Cerebellar cortex (tissue), 1 donor: ENCODE measurements at regions not wholly inside any gene's neighbourhood (a gene's known extent, or its start where the extent isn't known, plus 50 kb on each side); places are given as distances from the start of the nearest gene placed in this dataset.

Experiments used
- DNase-seq: peaks from one replicate; pipeline ENCODE4 v3.0.0-alpha.2; 2015; ENCODE audit warnings: low spot score

GRCh38 chr11:111148121-111148520 lies 97.4 kb upstream of the POU2AF2 start:
- DNase-seq: no peak

GRCh38 chr11:111137846-111138245 lies 107.7 kb upstream of the POU2AF2 start:
- DNase-seq: no peak

DNA sequence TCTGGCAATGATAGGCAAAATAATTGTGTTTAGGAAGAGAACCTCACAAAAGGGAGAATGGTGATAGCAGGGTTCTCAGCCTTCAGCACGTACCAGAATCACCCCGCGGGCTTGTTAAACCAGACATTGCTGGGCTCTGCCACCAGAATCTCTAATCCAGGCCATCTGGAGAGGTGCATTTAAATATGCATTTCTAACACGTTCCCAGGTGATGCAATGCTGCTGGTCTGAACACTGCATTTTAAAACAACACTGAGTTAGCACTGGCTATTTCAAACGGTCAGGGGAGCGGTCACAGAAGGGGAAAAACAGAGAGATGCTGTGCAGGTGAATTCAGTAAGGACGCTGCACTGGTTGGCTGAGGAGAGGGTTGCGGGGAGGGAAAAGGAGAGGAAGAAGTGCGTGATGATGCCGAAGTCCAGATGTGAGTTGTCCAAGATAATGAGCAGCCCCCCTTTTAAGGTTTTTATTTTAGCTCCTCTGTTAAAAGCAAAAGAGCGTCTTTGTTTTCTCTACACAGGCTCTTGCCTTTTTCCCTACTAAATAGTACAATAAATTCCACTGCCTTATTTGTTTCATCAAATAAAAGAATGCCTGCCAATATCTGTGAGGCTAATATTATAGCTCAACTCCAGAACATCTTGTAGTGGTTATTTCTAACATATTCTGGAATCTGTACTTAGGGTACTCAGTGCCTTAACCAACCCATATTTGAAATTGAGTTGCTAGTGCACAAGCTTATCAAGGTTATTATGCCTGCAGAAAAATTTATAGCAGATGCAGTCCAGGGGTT lies 109.6 kb upstream of the POU2AF2 start:
- no peak for DNase-seq

GRCh38 chr11:111135101-111135500 lies 110.4 kb upstream of the POU2AF2 start:
- no peak for DNase-seq

- DNase-seq: no peak
These were observed 117.3 kb upstream of the POU2AF2 start for GRCh38 chr11:111128076-111128870.

- DNase-seq: no peak
These were observed 120.8 kb upstream of the POU2AF2 start for GRCh38 chr11:111124724-111125123.

DNA sequence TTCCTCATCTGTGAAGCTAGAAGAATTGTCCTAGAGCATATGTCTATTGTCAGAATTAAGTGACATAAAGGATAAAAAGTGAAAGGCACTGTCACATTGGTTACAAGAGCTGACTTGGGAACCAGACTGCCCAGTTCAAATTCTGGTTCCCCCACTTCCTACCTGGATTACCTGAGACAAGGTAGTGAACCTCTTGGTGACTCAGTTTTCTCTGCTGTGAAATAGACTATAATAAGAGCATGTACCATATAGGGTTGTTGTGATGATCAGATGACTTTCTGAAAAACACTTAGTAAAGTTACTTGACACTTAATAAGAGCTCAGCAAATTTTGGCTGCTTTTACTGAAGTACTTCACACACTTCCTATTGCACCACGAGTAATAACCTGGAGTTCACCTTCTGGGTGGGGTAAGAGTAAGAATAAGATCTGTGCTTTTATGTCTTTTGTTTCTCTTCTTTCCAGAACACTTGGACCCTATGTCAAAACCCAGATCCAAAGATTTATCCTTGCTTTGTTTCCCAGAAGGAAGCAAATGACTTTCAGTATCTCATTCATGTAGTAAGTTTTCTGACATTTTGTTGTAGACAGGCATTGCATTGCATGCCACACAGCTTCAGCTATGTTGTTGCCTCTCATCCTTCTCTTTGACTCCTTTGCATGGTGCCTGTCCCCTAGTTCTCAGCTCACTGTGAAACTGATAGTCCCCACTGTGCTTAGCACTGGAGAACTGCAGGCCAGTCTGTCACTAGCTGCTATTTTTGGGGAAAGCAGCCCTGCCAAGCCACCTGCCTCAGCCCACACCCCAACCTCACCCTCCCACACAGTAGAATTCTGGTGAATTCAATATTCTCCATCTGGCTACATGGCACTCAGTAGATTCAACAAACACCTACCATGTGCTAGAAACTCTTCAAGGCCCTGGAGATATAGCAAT lies 121.8 kb upstream of the POU2AF2 start:
- DNase-seq: peak; percentile 48

- no peak for DNase-seq
These were observed 124.7 kb upstream of the POU2AF2 start for GRCh38 chr11:111120696-111121302.

DNA sequence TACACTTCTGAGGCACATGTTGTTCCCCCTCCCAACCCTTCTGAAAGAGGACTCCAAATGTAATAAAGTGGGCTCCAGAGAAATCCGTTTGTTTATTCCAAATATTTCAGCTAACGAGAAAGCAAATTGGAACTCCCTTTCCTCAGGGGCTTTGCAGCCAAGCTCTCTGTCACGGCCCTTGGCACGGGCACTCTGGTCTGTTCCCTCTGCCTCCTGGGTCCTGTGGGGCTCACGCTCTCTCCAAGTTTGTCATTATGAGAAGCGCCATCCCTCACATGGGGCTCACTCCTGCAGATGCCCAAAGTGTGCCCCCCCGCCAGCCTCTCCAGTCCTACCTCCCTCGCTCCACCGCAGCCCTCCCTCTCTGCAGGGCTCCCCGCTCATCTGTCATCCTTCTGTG lies 125.4 kb upstream of the POU2AF2 start:
- no peak for DNase-seq

DNA sequence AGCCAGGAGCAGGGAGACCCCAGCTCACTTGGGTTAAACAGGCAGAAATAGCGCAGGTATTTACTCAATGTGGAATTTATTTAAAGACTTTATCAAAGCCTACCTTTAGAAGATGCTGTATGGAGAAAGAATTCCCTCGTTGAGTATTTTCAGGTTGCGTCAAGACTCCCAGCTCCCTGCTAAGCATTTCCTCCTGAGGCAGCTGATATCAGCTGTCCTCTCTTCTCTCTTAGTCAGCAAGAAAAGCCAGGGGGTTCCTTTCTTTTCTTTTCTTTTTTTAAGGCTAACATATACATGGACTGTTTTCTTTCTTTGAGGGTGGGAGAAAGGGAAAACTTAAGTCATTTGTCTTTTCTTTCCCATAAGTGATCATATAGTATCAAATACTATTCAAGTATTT lies 125.8 kb upstream of the POU2AF2 start:
- DNase-seq: no peak

DNA sequence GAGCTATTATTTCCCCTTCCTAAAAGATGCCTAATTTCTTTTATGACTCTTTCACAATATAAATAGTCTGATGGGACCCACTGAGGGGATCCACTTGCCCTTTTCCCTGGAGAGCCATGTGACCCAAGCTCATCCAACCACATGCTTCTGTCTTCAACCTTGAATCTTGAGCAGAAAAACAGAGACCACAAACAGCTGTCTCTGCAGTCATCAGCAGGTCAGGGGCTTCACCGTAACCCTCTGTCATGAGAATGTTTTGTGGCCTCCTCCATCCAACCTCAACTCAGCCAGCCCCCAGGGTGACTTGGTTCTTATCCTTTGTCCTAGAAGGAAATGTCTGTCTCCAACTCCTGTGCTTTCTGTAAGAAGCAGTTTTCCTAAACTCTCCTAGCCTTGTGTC lies 129.6 kb upstream of the POU2AF2 start:
- no peak for DNase-seq

DNA sequence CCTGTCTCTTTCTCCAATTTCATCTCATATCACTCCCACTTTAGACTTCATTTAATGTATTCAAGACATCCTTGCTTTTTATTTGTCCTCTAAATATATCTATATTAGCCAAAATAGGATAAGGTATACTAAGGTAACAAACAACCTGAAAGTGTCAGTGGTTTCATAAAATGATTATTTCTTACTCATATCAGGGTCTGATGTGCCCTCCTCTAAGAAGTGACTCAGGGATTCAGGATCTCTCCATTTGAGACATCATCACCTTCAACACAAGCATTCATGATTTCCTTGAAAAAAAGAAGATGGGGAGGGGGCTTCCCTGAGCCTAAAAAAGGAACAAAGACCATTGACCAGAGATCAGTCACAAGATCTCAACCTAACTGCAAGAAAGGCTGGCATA lies 131.4 kb upstream of the POU2AF2 start:
- DNase-seq: no peak

DNA sequence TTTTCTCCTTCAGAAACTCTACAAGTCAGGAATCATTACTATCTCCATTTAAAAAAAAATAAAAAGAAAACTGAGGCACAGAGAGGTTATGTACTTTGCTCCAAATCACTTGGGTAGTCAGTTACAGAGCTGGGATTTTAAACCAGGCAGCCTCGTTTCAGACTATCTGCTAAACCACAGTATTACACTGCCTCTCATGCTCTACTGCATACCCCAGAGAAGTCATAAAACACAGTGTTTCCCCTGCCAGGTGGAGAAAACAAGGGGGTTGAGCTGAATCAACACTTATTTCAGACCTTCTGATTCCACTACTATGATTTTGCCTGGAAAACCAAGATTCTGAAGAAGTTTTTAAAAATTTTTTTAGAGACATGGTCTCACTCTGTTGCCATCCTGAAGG lies 132.9 kb upstream of the POU2AF2 start:
- DNase-seq: no peak

DNA sequence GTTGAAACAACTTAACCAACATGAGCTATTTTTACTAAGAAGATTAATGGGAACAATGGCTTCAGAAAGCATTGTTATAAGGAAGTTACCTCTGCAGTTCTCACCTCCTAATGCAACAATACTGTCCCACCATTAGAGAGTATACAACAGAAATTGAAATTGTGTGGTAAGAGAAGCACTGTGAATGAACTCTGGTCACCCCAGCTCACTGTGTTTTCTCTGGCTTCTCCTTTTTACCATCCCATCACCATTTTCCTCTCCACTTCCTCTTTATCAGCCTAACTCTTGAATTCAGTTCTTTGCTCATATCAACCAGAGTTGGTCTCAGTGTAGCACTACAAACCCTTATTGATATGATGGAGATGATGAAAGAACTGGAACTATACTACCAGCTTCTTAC lies 138.0 kb upstream of the POU2AF2 start:
- DNase-seq: no peak

DNA sequence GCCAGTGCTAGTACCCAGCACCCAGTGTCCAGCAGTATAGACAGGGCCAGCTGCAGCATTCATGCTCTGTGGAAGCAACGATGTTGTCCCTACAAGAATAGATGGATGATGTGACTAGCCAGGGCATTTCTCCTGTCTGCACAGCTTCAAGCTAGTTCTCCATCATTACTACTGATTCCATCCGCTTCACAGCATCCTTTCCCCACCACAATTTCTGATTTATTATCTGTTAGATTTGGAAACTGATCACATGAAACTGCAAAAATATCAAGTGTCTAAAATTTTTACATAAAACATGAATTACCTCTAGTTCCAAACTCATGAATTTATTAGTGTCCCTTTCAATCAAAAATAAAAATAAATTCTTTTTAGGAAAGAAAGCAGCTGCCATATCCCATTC lies 138.9 kb upstream of the POU2AF2 start:
- DNase-seq: no peak

- no peak for DNase-seq
These were observed 140.0 kb upstream of the POU2AF2 start for GRCh38 chr11:111105566-111105965.

- no peak for DNase-seq
These were observed 141.3 kb upstream of the POU2AF2 start for GRCh38 chr11:111104185-111104584.

DNA sequence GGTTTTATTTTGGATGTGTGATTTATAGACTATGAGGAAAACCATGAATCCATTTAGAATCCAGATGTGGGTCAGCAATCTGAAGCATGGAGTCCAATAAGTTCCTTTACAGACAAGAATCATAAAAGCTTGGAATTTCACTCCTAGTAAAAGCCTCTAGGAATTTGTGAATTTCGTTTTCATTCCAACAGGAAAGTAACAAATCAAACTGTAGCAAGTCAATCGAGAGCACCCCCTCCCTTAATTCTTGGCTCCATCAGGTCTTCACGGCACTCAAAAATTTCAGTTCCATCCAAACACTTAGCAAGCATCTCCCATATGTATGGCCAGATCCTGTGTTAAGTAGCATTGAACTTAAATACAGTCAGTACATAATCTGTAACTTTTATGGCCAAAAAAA lies 143.6 kb upstream of the POU2AF2 start:
- no peak for DNase-seq

DNA sequence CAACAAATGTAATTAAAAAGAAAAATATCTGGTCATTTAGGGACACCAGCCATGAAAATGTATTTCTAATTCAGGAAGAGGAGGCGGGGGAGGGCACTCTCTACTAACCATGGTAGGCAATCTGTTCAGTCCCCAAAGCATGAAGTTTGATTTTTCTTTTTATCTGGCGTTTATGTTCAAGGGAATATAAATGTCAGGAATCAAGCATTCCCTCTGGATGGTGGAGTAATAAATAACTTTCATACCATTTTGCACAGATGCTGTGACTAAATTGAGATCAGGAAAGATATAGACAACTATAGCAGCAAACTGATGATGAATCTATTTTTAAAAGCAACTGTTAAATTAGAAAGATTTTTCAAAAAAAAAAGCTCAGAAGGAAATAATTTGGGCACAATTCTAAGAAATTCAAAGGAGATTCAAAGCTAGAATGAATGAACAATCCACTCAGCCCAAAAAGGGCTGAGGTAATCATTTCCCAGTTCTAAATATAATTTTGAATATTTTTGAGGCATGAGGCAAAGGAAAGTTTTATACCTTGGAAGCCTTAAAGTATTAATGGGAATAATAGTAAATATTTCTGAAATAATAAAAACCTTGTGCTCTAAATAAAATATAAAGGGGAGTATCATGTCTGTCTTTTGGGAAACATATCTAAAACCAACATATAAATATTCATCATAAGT lies 146.4 kb upstream of the POU2AF2 start:
- DNase-seq: no peak

DNA sequence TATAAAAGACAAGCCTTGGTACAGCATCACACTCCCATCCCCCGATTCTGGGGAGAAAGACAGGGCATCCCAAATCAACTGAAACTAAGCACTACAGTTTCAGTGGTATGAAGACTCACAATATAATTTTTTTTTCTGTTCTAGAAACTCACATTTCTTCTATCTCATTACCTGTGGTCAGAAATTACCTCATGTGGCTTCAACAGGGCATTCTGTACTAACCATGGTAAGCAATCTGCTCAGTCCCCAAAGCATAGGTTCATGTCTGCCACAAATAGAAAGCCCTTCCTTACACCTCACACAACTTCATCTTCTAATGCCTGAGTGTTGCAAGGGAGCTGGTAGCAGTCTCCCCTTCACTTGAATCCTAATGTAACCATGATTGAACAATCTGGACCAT lies 147.4 kb upstream of the POU2AF2 start:
- DNase-seq: no peak

DNA sequence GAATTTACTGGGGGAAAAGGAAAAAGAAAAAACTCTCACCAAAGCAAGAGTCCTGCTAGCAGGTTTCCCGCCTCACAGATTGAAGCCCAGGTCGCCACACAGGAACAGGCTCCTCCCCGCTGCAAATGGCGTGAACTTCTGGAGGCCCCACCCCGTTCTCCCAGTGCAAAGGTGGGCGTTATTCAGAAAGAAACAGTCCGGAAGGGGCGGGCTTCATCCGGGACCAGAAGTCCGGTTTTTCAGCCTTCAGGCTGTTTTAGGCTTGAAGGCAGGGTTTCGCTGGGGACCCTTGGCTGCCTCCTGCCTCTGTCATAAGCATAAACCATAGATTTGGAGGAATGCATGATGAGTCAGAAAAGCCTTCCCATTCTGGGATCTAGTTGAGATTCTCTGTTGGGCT lies 148.3 kb upstream of the POU2AF2 start:
- no peak for DNase-seq
